ENCODE measurements at regions not wholly inside any gene's neighbourhood (a gene's known extent, or its start where the extent isn't known, plus 50 kb on each side); places are given as distances from the start of the nearest gene placed in this dataset.

- peaks cover 4% of the 10 kb centered on the region for H3K4me1 ChIP-seq (ENCODE audit: insufficient read depth, low read length)
- H3K36me3 ChIP-seq (ENCODE audit: insufficient read depth, low read length) = no peaks in the 10 kb centered on the region
- no peak overlapping the region for H3K4me3 ChIP-seq (ENCODE audit: low read length)
- no peaks in the 10 kb centered on the region for H3K9me3 ChIP-seq (ENCODE audit: low read length)
- H2AFZ ChIP-seq (ENCODE audit: low read depth, low read length) = no peak overlapping the region
- H3K27me3 ChIP-seq (ENCODE audit: insufficient read depth, low read length) = peaks cover 3% of the 10 kb centered on the region
Observed at GRCh38 chr14:104341532-104342434, 203.4 kb downstream of the KIF26A start.

DNA sequence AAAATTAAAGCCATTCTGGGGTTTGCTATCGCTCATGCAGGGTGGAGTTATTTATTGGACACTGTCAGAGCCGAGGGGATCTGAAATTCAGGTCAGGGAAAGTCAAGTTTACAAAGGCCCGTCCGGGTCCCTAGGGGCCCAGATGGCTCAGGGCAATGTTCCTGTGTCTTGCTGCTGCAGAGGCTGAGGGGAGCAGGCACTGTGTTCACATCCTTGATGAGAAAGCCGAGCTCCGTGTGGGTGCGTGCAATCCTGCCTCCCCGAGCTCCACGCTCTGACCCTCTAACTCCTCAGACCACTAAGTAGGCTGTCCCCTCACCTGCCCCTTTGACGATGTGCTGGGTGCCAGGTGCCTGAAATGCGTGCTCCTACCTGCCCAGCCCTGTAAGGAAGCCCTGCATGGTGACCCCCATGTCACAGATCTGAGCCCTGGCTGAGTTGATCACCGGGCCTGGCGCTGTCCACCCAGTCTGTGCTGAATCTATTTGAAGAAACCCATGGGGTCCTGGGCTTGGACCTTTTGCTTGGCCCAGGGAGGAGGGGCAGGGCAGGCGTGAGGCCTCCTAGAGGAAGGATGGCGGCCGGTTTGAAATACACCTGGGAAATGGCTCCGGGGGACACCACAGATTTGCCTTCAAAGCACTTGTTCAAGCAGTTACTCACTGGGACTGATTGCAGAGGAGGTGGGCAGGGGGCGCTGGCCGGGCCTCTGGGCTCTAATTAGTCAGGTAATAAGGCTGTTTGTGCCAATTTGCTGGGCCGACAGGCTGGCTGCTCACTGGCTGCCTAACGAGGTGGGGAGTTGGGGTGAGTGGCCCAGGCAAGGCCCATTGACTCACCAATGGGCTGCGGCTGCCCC is 204.3 kb downstream of the KIF26A start:
- H3K4me3 ChIP-seq (ENCODE audit: low read length) = no peak overlapping the region
- H3K9me3 ChIP-seq (ENCODE audit: low read length) = no peaks in the 10 kb centered on the region
- peaks cover 3% of the 10 kb centered on the region for H3K27me3 ChIP-seq (ENCODE audit: insufficient read depth, low read length)
- peaks cover 4% of the 10 kb centered on the region for H3K4me1 ChIP-seq (ENCODE audit: insufficient read depth, low read length)
- no peaks in the 10 kb centered on the region for H3K36me3 ChIP-seq (ENCODE audit: insufficient read depth, low read length)
- H2AFZ ChIP-seq (ENCODE audit: low read depth, low read length) = no peak overlapping the region

- H3K27me3 ChIP-seq (ENCODE audit: insufficient read depth, low read length) = peaks cover 3% of the 10 kb centered on the region
- peaks cover 4% of the 10 kb centered on the region for H3K4me1 ChIP-seq (ENCODE audit: insufficient read depth, low read length)
- H3K9me3 ChIP-seq (ENCODE audit: low read length) = no peaks in the 10 kb centered on the region
- H3K4me3 ChIP-seq (ENCODE audit: low read length) = no peak overlapping the region
- H2AFZ ChIP-seq (ENCODE audit: low read depth, low read length) = no peak overlapping the region
- H3K36me3 ChIP-seq (ENCODE audit: insufficient read depth, low read length) = no peaks in the 10 kb centered on the region
Observed at GRCh38 chr14:104343294-104343625, 204.9 kb downstream of the KIF26A start.

DNA sequence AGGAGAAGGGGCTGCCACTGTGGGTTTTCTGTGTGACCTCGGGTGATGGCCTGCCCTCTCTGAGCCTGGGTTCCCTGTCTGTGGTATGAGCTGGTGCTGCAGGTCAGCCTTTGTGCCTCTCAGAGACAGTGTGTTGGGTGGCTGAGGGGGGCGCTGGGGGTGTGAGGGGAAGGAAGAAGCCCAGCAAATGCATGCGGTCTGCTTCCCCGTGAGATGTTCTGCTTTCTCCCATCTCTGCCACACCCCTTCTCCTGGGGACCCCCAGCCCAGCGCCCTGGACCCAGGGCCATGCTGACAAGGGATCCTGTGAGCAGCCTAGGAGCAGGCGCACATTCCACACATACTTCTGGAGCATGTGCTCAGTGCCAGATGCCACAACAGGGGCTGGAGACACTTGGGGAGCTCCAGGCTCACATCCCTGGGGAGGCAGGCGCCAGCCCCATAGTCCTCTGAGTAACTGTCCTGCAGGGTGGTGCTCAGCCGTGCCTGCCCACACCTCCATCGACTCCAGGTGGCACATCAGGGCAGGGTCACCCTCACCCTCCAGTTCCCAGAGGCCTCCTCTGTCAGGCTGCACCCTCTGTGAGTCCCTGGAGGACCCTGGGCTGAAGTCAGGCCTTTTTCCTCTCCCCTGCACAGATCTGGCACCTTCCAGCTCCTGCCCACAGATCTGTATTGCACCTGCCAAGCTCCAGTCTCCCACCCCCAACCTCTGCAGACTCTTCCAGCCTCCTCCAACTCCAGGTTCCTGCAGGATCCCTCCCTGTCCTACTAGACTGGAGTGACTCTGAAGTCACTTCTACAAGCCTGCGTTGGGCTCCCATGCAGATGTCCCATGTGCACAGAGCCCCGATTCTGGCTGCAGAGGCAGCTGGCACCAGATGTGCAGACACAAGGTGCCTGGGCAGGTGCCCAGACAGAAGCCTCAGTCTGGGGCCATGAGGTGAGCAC is 205.6 kb downstream of the KIF26A start:
- Histone ChIP-seq H3K4me3 (ENCODE audit: low read length) (no peak overlapping the region), H3K4me1 (ENCODE audit: insufficient read depth, low read length) (peaks cover 4% of the 10 kb centered on the region), H2AFZ (ENCODE audit: low read depth, low read length) (no peak overlapping the region), H3K36me3 (ENCODE audit: insufficient read depth, low read length) (no peaks in the 10 kb centered on the region), H3K27me3 (ENCODE audit: insufficient read depth, low read length) (peaks cover 3% of the 10 kb centered on the region), H3K9me3 (ENCODE audit: low read length) (no peaks in the 10 kb centered on the region)

DNA sequence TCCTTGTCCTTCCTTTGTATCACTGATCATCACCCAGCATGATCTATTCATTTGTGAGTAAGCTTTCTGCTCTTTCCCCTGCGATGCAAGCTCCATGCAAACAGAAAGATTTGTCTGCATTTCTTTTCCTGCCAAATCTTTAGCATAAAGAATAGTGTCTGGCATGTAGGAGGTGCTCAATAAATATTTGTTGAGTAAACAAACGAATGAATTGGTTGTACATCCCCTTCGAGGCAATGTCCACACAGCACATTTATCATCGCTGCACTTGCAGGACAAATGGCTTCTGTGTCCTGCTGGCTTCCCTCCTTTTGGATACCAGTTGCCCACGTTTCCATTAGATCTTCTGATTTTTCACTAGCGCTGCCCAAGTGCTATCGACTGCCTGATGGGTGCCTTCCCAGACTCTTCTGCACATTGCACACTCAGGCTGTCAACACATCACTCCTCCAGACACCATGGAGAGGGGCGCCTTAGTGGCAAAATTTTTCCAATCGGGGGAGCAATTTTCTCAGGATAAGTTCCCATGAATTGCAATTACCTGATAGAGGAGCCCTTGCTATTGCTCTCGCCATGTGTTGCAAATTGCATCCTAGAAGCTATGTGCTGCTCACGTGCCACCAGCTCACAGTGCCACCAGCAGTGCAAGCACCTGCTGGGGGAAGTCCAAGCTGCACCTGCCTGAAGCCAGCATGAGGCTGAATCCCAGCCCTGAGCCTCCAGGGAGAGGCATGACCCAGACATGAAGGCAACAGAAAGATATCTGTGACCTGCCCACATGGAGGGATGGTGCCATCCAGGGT is 206.6 kb downstream of the KIF26A start:
- H2AFZ ChIP-seq (ENCODE audit: low read depth, low read length) = no peak overlapping the region
- H3K27me3 ChIP-seq (ENCODE audit: insufficient read depth, low read length) = peaks cover 3% of the 10 kb centered on the region
- H3K36me3 ChIP-seq (ENCODE audit: insufficient read depth, low read length) = no peaks in the 10 kb centered on the region
- H3K4me3 ChIP-seq (ENCODE audit: low read length) = no peak overlapping the region
- peaks cover 4% of the 10 kb centered on the region for H3K4me1 ChIP-seq (ENCODE audit: insufficient read depth, low read length)
- no peaks in the 10 kb centered on the region for H3K9me3 ChIP-seq (ENCODE audit: low read length)

- H2AFZ ChIP-seq (ENCODE audit: low read depth, low read length) = no peak overlapping the region
Observed at GRCh38 chr14:104345621-104346462, 207.5 kb downstream of the KIF26A start.

DNA sequence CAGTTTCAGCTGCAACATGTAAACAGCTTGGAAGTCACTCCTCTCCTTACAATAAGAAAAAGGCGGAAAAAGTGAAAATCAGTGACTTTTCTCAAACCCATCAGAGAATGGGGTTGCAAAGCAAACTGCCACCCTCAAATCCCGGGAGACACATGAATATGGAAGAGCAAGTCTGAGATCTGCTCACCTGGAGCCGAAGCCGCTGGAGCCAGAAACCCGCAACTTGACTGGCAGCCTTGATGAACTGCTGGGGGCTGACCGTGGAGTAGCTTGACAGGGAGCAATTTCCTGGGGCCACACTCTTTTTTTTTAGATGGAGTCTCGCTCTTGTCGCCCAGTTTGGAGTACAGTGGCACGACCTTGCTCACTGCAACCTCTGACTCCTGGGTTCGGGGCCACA is 208.2 kb downstream of the KIF26A start:
- Histone ChIP-seq H3K4me3 (ENCODE audit: low read length) (no peak overlapping the region), H3K27me3 (ENCODE audit: insufficient read depth, low read length) (peaks cover 3% of the 10 kb centered on the region), H3K4me1 (ENCODE audit: insufficient read depth, low read length) (peaks cover 4% of the 10 kb centered on the region), H2AFZ (ENCODE audit: low read depth, low read length) (no peak overlapping the region), H3K9me3 (ENCODE audit: low read length) (no peaks in the 10 kb centered on the region), H3K36me3 (ENCODE audit: insufficient read depth, low read length) (no peaks in the 10 kb centered on the region)

More at GRCh38 chr14:104345621-104346462, 207.5 kb downstream of the KIF26A start:
- Histone ChIP-seq H3K27me3 (ENCODE audit: insufficient read depth, low read length) (peaks cover 3% of the 10 kb centered on the region), H3K4me3 (ENCODE audit: low read length) (no peak overlapping the region), H3K36me3 (ENCODE audit: insufficient read depth, low read length) (no peaks in the 10 kb centered on the region), H3K4me1 (ENCODE audit: insufficient read depth, low read length) (peaks cover 4% of the 10 kb centered on the region), H3K9me3 (ENCODE audit: low read length) (no peaks in the 10 kb centered on the region)

GRCh38 chr14:104348741-104349140 is 210.4 kb downstream of the KIF26A start:
- Histone ChIP-seq H3K9me3 (ENCODE audit: low read length) (no peaks in the 10 kb centered on the region), H3K27me3 (ENCODE audit: insufficient read depth, low read length) (peaks cover 3% of the 10 kb centered on the region), H3K36me3 (ENCODE audit: insufficient read depth, low read length) (no peaks in the 10 kb centered on the region), H3K4me1 (ENCODE audit: insufficient read depth, low read length) (no peaks in the 10 kb centered on the region), H3K4me3 (ENCODE audit: low read length) (no peak overlapping the region), H2AFZ (ENCODE audit: low read depth, low read length) (no peak overlapping the region)

GRCh38 chr14:104349950-104350349 is 211.6 kb downstream of the KIF26A start:
- H3K36me3 ChIP-seq (ENCODE audit: insufficient read depth, low read length) = no peaks in the 10 kb centered on the region
- H3K4me3 ChIP-seq (ENCODE audit: low read length) = no peak overlapping the region
- no peaks in the 10 kb centered on the region for H3K9me3 ChIP-seq (ENCODE audit: low read length)
- no peaks in the 10 kb centered on the region for H3K4me1 ChIP-seq (ENCODE audit: insufficient read depth, low read length)
- H2AFZ ChIP-seq (ENCODE audit: low read depth, low read length) = no peak overlapping the region
- peaks cover under 1% of the 10 kb centered on the region for H3K27me3 ChIP-seq (ENCODE audit: insufficient read depth, low read length)

DNA sequence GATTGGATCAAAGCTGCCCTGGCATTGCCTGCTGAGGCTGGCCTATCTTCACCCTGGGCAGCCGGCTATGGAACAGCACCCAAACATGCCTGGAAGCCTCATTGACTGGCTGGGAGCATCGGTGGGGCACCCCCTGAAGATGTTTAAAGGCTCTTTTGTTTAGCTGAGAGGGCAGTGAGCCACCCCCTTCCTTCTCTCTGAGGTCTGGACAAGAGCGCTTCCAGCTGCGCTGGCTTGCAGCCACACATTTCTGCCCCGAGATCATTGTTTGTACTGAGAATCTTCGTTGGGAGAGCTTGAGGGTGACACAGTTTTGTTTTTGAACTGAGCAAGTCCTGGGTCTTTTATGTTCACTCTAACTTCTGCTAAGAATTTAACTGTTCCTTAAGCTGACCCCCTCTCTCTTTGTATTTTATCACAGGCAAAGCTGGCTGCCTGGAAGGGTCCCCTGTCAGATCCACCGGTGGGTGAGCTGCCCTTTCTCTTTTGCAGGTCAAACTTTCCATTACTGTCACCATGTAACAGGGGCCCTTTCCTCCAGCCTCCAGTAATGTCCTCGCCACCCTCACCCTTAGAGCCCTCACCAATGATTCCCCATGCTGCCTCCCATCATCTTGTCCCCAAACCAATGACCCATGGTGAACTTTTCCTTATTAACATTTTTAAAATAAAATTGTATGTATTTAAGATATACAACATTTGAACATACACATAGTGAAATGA is 212.2 kb downstream of the KIF26A start:
- H2AFZ ChIP-seq (ENCODE audit: low read depth, low read length) = no peak overlapping the region
- H3K4me3 ChIP-seq (ENCODE audit: low read length) = no peak overlapping the region
- no peaks in the 10 kb centered on the region for H3K4me1 ChIP-seq (ENCODE audit: insufficient read depth, low read length)
- no peaks in the 10 kb centered on the region for H3K9me3 ChIP-seq (ENCODE audit: low read length)
- H3K27me3 ChIP-seq (ENCODE audit: insufficient read depth, low read length) = no peaks in the 10 kb centered on the region
- no peaks in the 10 kb centered on the region for H3K36me3 ChIP-seq (ENCODE audit: insufficient read depth, low read length)

- Histone ChIP-seq H3K27me3 (ENCODE audit: insufficient read depth, low read length) (no peaks in the 10 kb centered on the region), H3K4me1 (ENCODE audit: insufficient read depth, low read length) (no peaks in the 10 kb centered on the region), H3K36me3 (ENCODE audit: insufficient read depth, low read length) (no peaks in the 10 kb centered on the region), H3K4me3 (ENCODE audit: low read length) (no peak overlapping the region), H3K9me3 (ENCODE audit: low read length) (no peaks in the 10 kb centered on the region), H2AFZ (ENCODE audit: low read depth, low read length) (no peak overlapping the region)
Observed at GRCh38 chr14:104351849-104352492, 213.6 kb downstream of the KIF26A start.

Measured in neuron (in vitro differentiated cells).